ENCODE measurements at regions not wholly inside any gene's neighbourhood (a gene's known extent, or its start where the extent isn't known, plus 50 kb on each side); places are given as distances from the start of the nearest gene placed in this dataset.

DNA sequence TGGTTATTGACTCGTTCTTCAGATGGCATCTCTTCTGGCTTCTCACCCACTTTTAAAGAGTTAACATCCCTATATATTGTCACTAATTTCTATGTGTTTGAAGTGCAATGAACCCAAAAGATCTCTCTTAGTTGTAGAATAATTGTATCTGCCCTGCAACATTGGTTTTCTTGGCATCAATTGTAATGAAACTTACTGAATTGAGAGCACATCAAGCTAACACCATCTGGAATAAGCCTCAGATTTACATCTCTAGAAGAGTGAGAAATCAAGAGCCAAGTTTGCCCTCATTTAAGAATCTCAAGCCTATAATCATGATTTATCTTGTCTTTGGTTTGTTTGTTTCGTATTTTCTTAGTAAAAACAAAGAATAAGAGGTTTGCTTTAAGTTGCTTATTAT lies 372.6 kb upstream of the LRRC7 start:
- no peak for TF ChIP-seq POLR2A (IDR thresholded peaks at IDR 0.05)
- TF ChIP-seq, protein P1, sequence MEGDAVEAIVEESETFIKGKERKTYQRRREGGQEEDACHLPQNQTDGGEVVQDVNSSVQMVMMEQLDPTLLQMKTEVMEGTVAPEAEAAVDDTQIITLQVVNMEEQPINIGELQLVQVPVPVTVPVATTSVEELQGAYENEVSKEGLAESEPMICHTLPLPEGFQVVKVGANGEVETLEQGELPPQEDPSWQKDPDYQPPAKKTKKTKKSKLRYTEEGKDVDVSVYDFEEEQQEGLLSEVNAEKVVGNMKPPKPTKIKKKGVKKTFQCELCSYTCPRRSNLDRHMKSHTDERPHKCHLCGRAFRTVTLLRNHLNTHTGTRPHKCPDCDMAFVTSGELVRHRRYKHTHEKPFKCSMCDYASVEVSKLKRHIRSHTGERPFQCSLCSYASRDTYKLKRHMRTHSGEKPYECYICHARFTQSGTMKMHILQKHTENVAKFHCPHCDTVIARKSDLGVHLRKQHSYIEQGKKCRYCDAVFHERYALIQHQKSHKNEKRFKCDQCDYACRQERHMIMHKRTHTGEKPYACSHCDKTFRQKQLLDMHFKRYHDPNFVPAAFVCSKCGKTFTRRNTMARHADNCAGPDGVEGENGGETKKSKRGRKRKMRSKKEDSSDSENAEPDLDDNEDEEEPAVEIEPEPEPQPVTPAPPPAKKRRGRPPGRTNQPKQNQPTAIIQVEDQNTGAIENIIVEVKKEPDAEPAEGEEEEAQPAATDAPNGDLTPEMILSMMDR (IDR thresholded peaks at IDR 0.05), result no peak
